H1 (cell line): ENCODE measurements at regions not wholly inside any gene's neighbourhood (a gene's known extent, or its start where the extent isn't known, plus 50 kb on each side); places are given as distances from the start of the nearest gene placed in this dataset.

Source experiments
- CEBPB ChIP-seq: IDR thresholded peaks from 2 replicates; pipeline ENCODE4 v1.6.1; 2012; ENCODE audit warnings: low read depth, low read length
- CTCF ChIP-seq, 3 experiments: IDR thresholded peaks; 1 replicate in 2 of 3; 2 replicates in 1 of 3; pipeline versions ENCODE4 v1.5.1 to v1.6.1; 2011; ENCODE audit warnings: low read length in 3 of 3, mild to moderate bottlenecking in 3 of 3, inconsistent platforms in 2 of 3, low read depth in 1 of 3, moderate library complexity in 1 of 3; ENCODE audit not compliant: insufficient read depth in 1 of 3; ENCODE audit errors: control extremely low read depth in 1 of 3
- GABPA ChIP-seq: IDR thresholded peaks from 2 replicates; pipeline ENCODE4 v1.6.1; 2011; ENCODE audit warnings: mild to moderate bottlenecking, low read length, moderate library complexity, borderline replicate concordance; ENCODE audit not compliant: insufficient read depth
- JUN ChIP-seq: IDR thresholded peaks from 2 replicates; pipeline ENCODE4 v1.6.1; 2011; ENCODE audit warnings: low read depth, mild to moderate bottlenecking, improper control_type of control experiment, low read length
- POLR2AphosphoS5 ChIP-seq: IDR thresholded peaks from 2 replicates; pipeline ENCODE4 v1.6.1; 2011; ENCODE audit warnings: low read depth, low read length
- RAD21 ChIP-seq, 2 experiments: IDR thresholded peaks in 1 of 2; conservative IDR thresholded peaks in 1 of 2; 2 replicates each; pipeline ENCODE4 v1.6.1; 2011; ENCODE audit warnings: low read depth in 2 of 2, low read length in 2 of 2, improper control_type of control experiment in 1 of 2, inconsistent platforms in 1 of 2, mild to moderate bottlenecking in 1 of 2, moderate library complexity in 1 of 2
- RXRA ChIP-seq: IDR thresholded peaks from 2 replicates; pipeline ENCODE4 v1.6.1; 2011; ENCODE audit warnings: low read depth, mild to moderate bottlenecking, low read length, moderate library complexity; ENCODE audit not compliant: insufficient read depth
- SIN3A ChIP-seq, 2 experiments: IDR thresholded peaks in 1 of 2; conservative IDR thresholded peaks in 1 of 2; 2 replicates each; pipeline ENCODE4 v1.6.1; 2011 to 2012; ENCODE audit warnings: low read length in 2 of 2, improper control_type of control experiment in 1 of 2, low read depth in 1 of 2, mild to moderate bottlenecking in 1 of 2
- TAF1 ChIP-seq: IDR thresholded peaks from 2 replicates; pipeline ENCODE4 v1.6.1; 2011; ENCODE audit warnings: mild to moderate bottlenecking, low read depth, low read length
- TF ChIP-seq, protein P1 (sequence below): IDR thresholded peaks from 2 replicates; pipeline ENCODE4 v1.6.1; 2012; ENCODE audit warnings: inconsistent platforms

GRCh38 chr20:51335329-51335841 is 207.1 kb downstream of the NFATC2 start:
- no peak for TF ChIP-seq POLR2AphosphoS5
- no peak for TF ChIP-seq RXRA
- TF ChIP-seq CTCF (IDR thresholded peaks at IDR 0.05; ENCODE audit: control extremely low read depth in 1 of 3, insufficient read depth in 1 of 3, low read depth in 1 of 3, low read length in 3 of 3): no peak
- TF ChIP-seq, protein P1, sequence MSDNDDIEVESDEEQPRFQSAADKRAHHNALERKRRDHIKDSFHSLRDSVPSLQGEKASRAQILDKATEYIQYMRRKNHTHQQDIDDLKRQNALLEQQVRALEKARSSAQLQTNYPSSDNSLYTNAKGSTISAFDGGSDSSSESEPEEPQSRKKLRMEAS: no peak
- no peak for TF ChIP-seq JUN
- no peak for TF ChIP-seq GABPA
- TF ChIP-seq RAD21 (IDR thresholded peaks at IDR 0.05 in 1 of 2, conservative IDR thresholded peaks at IDR 0.05 in 1 of 2; ENCODE audit: low read depth in 2 of 2, low read length in 2 of 2): no peak
- no peak for TF ChIP-seq SIN3A (conservative IDR thresholded peaks at IDR 0.05 in 1 of 2, IDR thresholded peaks at IDR 0.05 in 1 of 2; ENCODE audit: low read depth in 1 of 2, low read length in 2 of 2)
- no peak for TF ChIP-seq CEBPB
- no peak for TF ChIP-seq TAF1
